GM19025 (cell line): ENCODE measurements at regions not wholly inside any gene's neighbourhood (a gene's known extent, or its start where the extent isn't known, plus 50 kb on each side); places are given as distances from the start of the nearest gene placed in this dataset.
"Not testable (repeated sequence)": the region's sequence is repeated elsewhere in the genome, so short reads cannot be mapped to it uniquely, and the experiment has no call there.

ENCODE experiments used
- ATAC-seq: cut with Tn5 transposase; IDR thresholded peaks from one replicate; pipeline ENCODE4 v1.9.1; 2021; ENCODE audit warnings: mild to moderate bottlenecking, low read depth, moderate library complexity; ENCODE audit not compliant: unreplicated experiment

GRCh38 chr5:30524428-30524827 lies 669.1 kb upstream of the CDH6 start:
- no peak for ATAC-seq

- no peak for ATAC-seq
Measured at GRCh38 chr5:30523061-30523460, 670.4 kb upstream of the CDH6 start.

GRCh38 chr5:30505014-30505886 lies 688.2 kb upstream of the CDH6 start:
- ATAC-seq = no peak

GRCh38 chr5:30502277-30502676 lies 691.2 kb upstream of the CDH6 start:
- ATAC-seq = no peak

GRCh38 chr5:30501065-30501464 lies 692.4 kb upstream of the CDH6 start:
- ATAC-seq = no peak

GRCh38 chr5:30500513-30500912 lies 693.0 kb upstream of the CDH6 start:
- ATAC-seq = no peak

- no peak for ATAC-seq
Measured at GRCh38 chr5:30499402-30499801, 694.1 kb upstream of the CDH6 start.

GRCh38 chr5:30498972-30499371 lies 694.5 kb upstream of the CDH6 start:
- ATAC-seq = no peak

GRCh38 chr5:30498509-30498908 lies 695.0 kb upstream of the CDH6 start:
- ATAC-seq = not testable (repeated sequence)

GRCh38 chr5:30494113-30494512 lies 699.4 kb upstream of the CDH6 start:
- ATAC-seq = not testable (repeated sequence)

GRCh38 chr5:30479104-30479503 lies 714.4 kb upstream of the CDH6 start:
- ATAC-seq = no peak

GRCh38 chr5:30475429-30475828 lies 718.1 kb upstream of the CDH6 start:
- no peak for ATAC-seq

GRCh38 chr5:30469691-30470090 lies 723.8 kb upstream of the CDH6 start:
- ATAC-seq = no peak

- no peak for ATAC-seq
Measured at GRCh38 chr5:30458681-30459080, 734.8 kb upstream of the CDH6 start.

GRCh38 chr5:30455484-30455883 lies 738.0 kb upstream of the CDH6 start:
- ATAC-seq = not testable (repeated sequence)

GRCh38 chr5:30453168-30453567 lies 740.3 kb upstream of the CDH6 start:
- ATAC-seq = no peak

- ATAC-seq = no peak
Measured at GRCh38 chr5:30450153-30450552, 743.3 kb upstream of the CDH6 start.

GRCh38 chr5:30447431-30447830 lies 746.1 kb upstream of the CDH6 start:
- ATAC-seq = no peak

GRCh38 chr5:30446456-30446855 lies 747.0 kb upstream of the CDH6 start:
- no peak for ATAC-seq

GRCh38 chr5:30438785-30439184 lies 754.7 kb upstream of the CDH6 start:
- no peak for ATAC-seq

GRCh38 chr5:30436691-30437090 lies 756.8 kb upstream of the CDH6 start:
- no peak for ATAC-seq

- ATAC-seq = not testable (repeated sequence)
Measured at GRCh38 chr5:30428866-30429407, 764.5 kb upstream of the CDH6 start.
